WTC11 (cell line): ENCODE measurements at regions not wholly inside any gene's neighbourhood (a gene's known extent, or its start where the extent isn't known, plus 50 kb on each side); places are given as distances from the start of the nearest gene placed in this dataset.

ENCODE experiments used
- ATAC-seq: fragments of 200-7000 bp; cut with Tn5 transposase; 2 replicates; pipeline ENCODE4 v1.10.0; 2021; ENCODE audit warnings: mild to moderate bottlenecking, moderate library complexity
- CTCF ChIA-PET: fragments of 300-600 bp; sonication (Branson Sonifier 250); formaldehyde crosslinking; loops from one replicate; lab custom pipeline; 2021; ENCODE audit warnings: antibody characterized with exemption; lab: Charles Lee
- POLR2A ChIA-PET: fragments of 350-600 bp; sonication (Branson Sonifier 250); formaldehyde crosslinking; loops from one replicate; lab custom pipeline; 2021; ENCODE audit warnings: antibody characterized with exemption; lab: Charles Lee
- DNase-seq: peaks from one replicate; pipeline ENCODE4 v3.0.0; 2021; ENCODE audit warnings: low spot score
- H3K27ac Mint-ChIP-seq: 2 replicates; pipeline ENCODE4 v1.8.0; 2021; ENCODE audit warnings: mixed read lengths
- H3K27me3 Mint-ChIP-seq: 2 replicates; pipeline ENCODE4 v1.8.0; 2021; ENCODE audit warnings: low read depth, mild to moderate bottlenecking, moderate library complexity, mixed read lengths
- H3K36me3 Mint-ChIP-seq: 2 replicates; pipeline ENCODE4 v1.8.0; 2021; ENCODE audit warnings: mixed read lengths
- H3K4me1 Mint-ChIP-seq: 2 replicates; pipeline ENCODE4 v1.8.0; 2022; ENCODE audit warnings: mixed read lengths
- H3K4me3 Mint-ChIP-seq: 2 replicates; pipeline ENCODE4 v1.8.0; 2021; ENCODE audit warnings: mild to moderate bottlenecking, moderate library complexity, mixed read lengths
- H3K9me3 Mint-ChIP-seq: 2 replicates; pipeline ENCODE4 v1.8.0; 2021; ENCODE audit warnings: mixed read lengths
- CREM ChIP-seq: sonication (generic); formaldehyde crosslinking; IDR thresholded peaks from 2 replicates; pipeline ENCODE4 v1.8.1; 2022; ENCODE audit warnings: mild to moderate bottlenecking, missing genetic modification reagents, moderate library complexity
- ELF4 ChIP-seq: sonication (generic); formaldehyde crosslinking; IDR thresholded peaks from 2 replicates; pipeline ENCODE4 v1.8.1; 2022; ENCODE audit warnings: low read depth, mild to moderate bottlenecking, moderate library complexity, missing genetic modification reagents
- GRHL2 ChIP-seq: fragments of 250-450 bp; sonication (Bioruptor Pico); IDR thresholded peaks from 2 replicates; pipeline ENCODE4 v1.8.0; 2022; ENCODE audit warnings: mild to moderate bottlenecking, moderate library complexity; ENCODE audit not compliant: insufficient replicate concordance, severe bottlenecking
- NFATC4 ChIP-seq: fragments of 250-450 bp; sonication (Bioruptor Pico); IDR thresholded peaks from 2 replicates; pipeline ENCODE4 v1.9.0; 2021; ENCODE audit warnings: mild to moderate bottlenecking
- NR1H2 ChIP-seq: sonication (generic); formaldehyde crosslinking; IDR thresholded peaks from 2 replicates; pipeline ENCODE4 v1.9.0; 2021; ENCODE audit warnings: mild to moderate bottlenecking, moderate library complexity, missing genetic modification reagents
- NR3C1 ChIP-seq: sonication (generic); formaldehyde crosslinking; conservative IDR thresholded peaks from 2 replicates; pipeline ENCODE4 v1.8.1; 2023; ENCODE audit warnings: low read depth, mild to moderate bottlenecking, missing genetic modification reagents
- PRRX2 ChIP-seq: fragments of 250-450 bp; sonication (Bioruptor Pico); IDR thresholded peaks from 2 replicates; pipeline ENCODE4 v1.8.0; 2021; ENCODE audit warnings: mild to moderate bottlenecking
- RORB ChIP-seq: fragments of 250-450 bp; sonication (Bioruptor Pico); IDR thresholded peaks from 2 replicates; pipeline ENCODE4 v1.9.0; 2021; ENCODE audit warnings: mild to moderate bottlenecking
- SP1 ChIP-seq: sonication (generic); formaldehyde crosslinking; conservative IDR thresholded peaks from 2 replicates; pipeline ENCODE4 v1.8.1; 2022; ENCODE audit warnings: missing genetic modification reagents
- TEAD1 ChIP-seq: sonication (generic); formaldehyde crosslinking; IDR thresholded peaks from 2 replicates; pipeline ENCODE4 v1.8.0; 2022; ENCODE audit warnings: mild to moderate bottlenecking, missing genetic modification reagents
- ZBTB21 ChIP-seq: sonication (generic); formaldehyde crosslinking; IDR thresholded peaks from 2 replicates; pipeline ENCODE4 v1.8.1; 2023; ENCODE audit warnings: mild to moderate bottlenecking, missing genetic modification reagents, borderline replicate concordance
- ZNF121 ChIP-seq: sonication (generic); formaldehyde crosslinking; IDR thresholded peaks from 2 replicates; pipeline ENCODE4 v1.8.0; 2023; ENCODE audit warnings: missing genetic modification reagents
- ZNF219 ChIP-seq: sonication (generic); formaldehyde crosslinking; IDR thresholded peaks from 2 replicates; pipeline ENCODE4 v1.8.0; 2023; ENCODE audit warnings: missing genetic modification reagents, mild to moderate bottlenecking, borderline replicate concordance
- ZNF232 ChIP-seq: sonication (generic); formaldehyde crosslinking; IDR thresholded peaks from 2 replicates; pipeline ENCODE4 v1.8.0; 2022; ENCODE audit warnings: mild to moderate bottlenecking, missing genetic modification reagents
- TF ChIP-seq, protein P1 (sequence below): sonication (generic); formaldehyde crosslinking; IDR thresholded peaks from 2 replicates; pipeline ENCODE4 v1.8.1; 2022; ENCODE audit warnings: mild to moderate bottlenecking, missing genetic modification reagents, moderate library complexity, borderline replicate concordance
- TF ChIP-seq, protein P2 (sequence below): fragments of 250-450 bp; sonication (Bioruptor Pico); IDR thresholded peaks from 2 replicates; pipeline ENCODE4 v1.8.0; 2021; ENCODE audit warnings: mild to moderate bottlenecking
- TF ChIP-seq, protein P3 (sequence below): sonication (generic); formaldehyde crosslinking; IDR thresholded peaks from 2 replicates; pipeline ENCODE4 v1.8.0; 2022; ENCODE audit warnings: mild to moderate bottlenecking, missing genetic modification reagents
- TF ChIP-seq, protein P4 (sequence below): sonication (generic); formaldehyde crosslinking; IDR thresholded peaks from 2 replicates; pipeline ENCODE4 v1.8.0; 2023; ENCODE audit warnings: missing genetic modification reagents
- TF ChIP-seq, protein P5 (sequence below): fragments of 250-450 bp; sonication (Bioruptor Pico); IDR thresholded peaks from 2 replicates; pipeline ENCODE4 v1.9.0; 2021; ENCODE audit warnings: mild to moderate bottlenecking
- TF ChIP-seq, protein P6 (sequence below): sonication (generic); formaldehyde crosslinking; IDR thresholded peaks from 2 replicates; pipeline ENCODE4 v1.8.1; 2023; ENCODE audit warnings: mild to moderate bottlenecking, moderate library complexity, missing genetic modification reagents

DNA sequence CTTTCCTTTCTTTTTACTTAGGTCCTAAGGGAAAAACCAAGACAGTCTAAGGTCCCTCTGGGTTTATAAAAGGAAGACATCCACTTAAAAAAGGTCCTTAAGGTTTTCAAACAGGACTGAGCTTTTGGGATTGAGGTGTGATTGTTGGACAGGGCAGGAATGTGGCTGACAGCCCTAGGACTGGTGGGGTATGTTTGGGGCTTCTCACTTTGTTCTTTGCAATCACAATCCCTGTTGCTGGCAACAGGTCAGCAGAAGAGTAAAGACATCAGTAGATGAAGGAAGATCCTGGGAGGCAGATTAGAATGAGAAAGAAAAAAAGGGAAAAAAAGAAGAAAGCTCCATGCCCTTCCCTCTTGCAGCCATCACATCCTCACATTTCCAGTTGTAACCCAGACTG lies 101.4 kb upstream of the TARS1 start (continued):
- TF ChIP-seq, protein P1, sequence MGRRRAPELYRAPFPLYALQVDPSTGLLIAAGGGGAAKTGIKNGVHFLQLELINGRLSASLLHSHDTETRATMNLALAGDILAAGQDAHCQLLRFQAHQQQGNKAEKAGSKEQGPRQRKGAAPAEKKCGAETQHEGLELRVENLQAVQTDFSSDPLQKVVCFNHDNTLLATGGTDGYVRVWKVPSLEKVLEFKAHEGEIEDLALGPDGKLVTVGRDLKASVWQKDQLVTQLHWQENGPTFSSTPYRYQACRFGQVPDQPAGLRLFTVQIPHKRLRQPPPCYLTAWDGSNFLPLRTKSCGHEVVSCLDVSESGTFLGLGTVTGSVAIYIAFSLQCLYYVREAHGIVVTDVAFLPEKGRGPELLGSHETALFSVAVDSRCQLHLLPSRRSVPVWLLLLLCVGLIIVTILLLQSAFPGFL (CRISPR knock-in tag): no peak
- TF ChIP-seq GRHL2 (CRISPR knock-in tag): no peak

DNA sequence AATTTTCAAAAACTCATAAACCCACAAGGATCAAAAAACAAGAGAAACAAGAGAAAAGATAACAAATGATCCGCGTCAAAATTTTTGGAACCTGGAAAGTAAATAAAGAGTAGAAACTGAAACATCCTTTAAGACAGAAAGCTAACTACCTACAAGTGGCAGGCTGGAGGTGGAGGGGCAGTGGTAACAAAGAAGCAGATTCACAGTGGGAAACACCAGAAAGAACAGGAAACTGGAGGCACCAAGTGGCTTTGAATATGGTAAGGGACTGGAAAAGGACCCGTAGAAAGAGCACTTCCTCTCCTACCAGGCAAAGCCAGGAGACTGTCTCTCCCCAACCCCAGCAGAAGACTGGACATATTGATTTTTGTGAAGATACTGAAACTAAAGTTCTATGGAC lies 100.6 kb upstream of the TARS1 start:
- Mint-ChIP-seq H3K27me3 (no peaks in the 10 kb centered on the region), H3K4me1 (peaks cover 37% of the 10 kb centered on the region), H3K27ac (peak overlapping the region; percentile 95), H3K36me3 (no peaks in the 10 kb centered on the region), H3K4me3 (no peak overlapping the region; the same call in 1 of the 2 replicates), H3K9me3 (peaks cover 6% of the 10 kb centered on the region)
- ATAC-seq (peak; percentile 92), DNase-seq (peak; percentile 20)
- TF ChIP-seq, protein P2, sequence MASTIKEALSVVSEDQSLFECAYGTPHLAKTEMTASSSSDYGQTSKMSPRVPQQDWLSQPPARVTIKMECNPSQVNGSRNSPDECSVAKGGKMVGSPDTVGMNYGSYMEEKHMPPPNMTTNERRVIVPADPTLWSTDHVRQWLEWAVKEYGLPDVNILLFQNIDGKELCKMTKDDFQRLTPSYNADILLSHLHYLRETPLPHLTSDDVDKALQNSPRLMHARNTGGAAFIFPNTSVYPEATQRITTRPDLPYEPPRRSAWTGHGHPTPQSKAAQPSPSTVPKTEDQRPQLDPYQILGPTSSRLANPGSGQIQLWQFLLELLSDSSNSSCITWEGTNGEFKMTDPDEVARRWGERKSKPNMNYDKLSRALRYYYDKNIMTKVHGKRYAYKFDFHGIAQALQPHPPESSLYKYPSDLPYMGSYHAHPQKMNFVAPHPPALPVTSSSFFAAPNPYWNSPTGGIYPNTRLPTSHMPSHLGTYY (CRISPR knock-in tag): no peak
- no peak for TF ChIP-seq ZNF121 (CRISPR knock-in tag)
- no peak for TF ChIP-seq TEAD1 (CRISPR knock-in tag)
- TF ChIP-seq NFATC4 (CRISPR knock-in tag): no peak
- no peak for TF ChIP-seq NR3C1 (CRISPR knock-in tag)
- no peak for TF ChIP-seq CREM (CRISPR knock-in tag)
- TF ChIP-seq ZNF219: no peak
- TF ChIP-seq, protein P3, sequence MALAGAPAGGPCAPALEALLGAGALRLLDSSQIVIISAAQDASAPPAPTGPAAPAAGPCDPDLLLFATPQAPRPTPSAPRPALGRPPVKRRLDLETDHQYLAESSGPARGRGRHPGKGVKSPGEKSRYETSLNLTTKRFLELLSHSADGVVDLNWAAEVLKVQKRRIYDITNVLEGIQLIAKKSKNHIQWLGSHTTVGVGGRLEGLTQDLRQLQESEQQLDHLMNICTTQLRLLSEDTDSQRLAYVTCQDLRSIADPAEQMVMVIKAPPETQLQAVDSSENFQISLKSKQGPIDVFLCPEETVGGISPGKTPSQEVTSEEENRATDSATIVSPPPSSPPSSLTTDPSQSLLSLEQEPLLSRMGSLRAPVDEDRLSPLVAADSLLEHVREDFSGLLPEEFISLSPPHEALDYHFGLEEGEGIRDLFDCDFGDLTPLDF (CRISPR knock-in tag): no peak
- no peak for TF ChIP-seq SP1 (CRISPR knock-in tag)
- TF ChIP-seq NR1H2 (CRISPR knock-in tag): no peak
- TF ChIP-seq RORB (CRISPR knock-in tag): no peak
- TF ChIP-seq, protein P4, sequence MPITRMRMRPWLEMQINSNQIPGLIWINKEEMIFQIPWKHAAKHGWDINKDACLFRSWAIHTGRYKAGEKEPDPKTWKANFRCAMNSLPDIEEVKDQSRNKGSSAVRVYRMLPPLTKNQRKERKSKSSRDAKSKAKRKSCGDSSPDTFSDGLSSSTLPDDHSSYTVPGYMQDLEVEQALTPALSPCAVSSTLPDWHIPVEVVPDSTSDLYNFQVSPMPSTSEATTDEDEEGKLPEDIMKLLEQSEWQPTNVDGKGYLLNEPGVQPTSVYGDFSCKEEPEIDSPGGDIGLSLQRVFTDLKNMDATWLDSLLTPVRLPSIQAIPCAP: no peak
- TF ChIP-seq ZNF232 (CRISPR knock-in tag): no peak
- no peak for TF ChIP-seq ELF4 (CRISPR knock-in tag)
- TF ChIP-seq, protein P5, sequence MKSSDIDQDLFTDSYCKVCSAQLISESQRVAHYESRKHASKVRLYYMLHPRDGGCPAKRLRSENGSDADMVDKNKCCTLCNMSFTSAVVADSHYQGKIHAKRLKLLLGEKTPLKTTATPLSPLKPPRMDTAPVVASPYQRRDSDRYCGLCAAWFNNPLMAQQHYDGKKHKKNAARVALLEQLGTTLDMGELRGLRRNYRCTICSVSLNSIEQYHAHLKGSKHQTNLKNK (CRISPR knock-in tag): no peak
- TF ChIP-seq ZBTB21 (CRISPR knock-in tag): no peak
- TF ChIP-seq PRRX2 (CRISPR knock-in tag): no peak
- TF ChIP-seq, protein P6, sequence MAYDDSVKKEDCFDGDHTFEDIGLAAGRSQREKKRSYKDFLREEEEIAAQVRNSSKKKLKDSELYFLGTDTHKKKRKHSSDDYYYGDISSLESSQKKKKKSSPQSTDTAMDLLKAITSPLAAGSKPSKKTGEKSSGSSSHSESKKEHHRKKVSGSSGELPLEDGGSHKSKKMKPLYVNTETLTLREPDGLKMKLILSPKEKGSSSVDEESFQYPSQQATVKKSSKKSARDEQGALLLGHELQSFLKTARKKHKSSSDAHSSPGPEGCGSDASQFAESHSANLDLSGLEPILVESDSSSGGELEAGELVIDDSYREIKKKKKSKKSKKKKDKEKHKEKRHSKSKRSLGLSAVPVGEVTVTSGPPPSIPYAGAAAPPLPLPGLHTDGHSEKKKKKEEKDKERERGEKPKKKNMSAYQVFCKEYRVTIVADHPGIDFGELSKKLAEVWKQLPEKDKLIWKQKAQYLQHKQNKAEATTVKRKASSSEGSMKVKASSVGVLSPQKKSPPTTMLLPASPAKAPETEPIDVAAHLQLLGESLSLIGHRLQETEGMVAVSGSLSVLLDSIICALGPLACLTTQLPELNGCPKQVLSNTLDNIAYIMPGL (CRISPR knock-in tag): no peak
- ChIA-PET CTCF (interaction anchor here (0.6 kb wide), 1 partner anchor 488 kb away, joined by 3 read pairs; no protein-coding TSS in a partner anchor), POLR2A (no interaction called here)
